GM21786 (cell line): ENCODE measurements at regions not wholly inside any gene's neighbourhood (a gene's known extent, or its start where the extent isn't known, plus 50 kb on each side); places are given as distances from the start of the nearest gene placed in this dataset.

Experiments used
- ATAC-seq: cut with Tn5 transposase; IDR thresholded peaks from one replicate; pipeline ENCODE4 v1.9.1; 2021; ENCODE audit not compliant: unreplicated experiment

- ATAC-seq: no peak
Measured at GRCh38 chr3:40979962-40980361, 219.3 kb upstream of the CTNNB1 start.

GRCh38 chr3:40980467-40980866 lies 218.8 kb upstream of the CTNNB1 start:
- ATAC-seq: no peak

- ATAC-seq: no peak
Measured at GRCh38 chr3:40985195-40985594, 214.1 kb upstream of the CTNNB1 start.

GRCh38 chr3:40988468-40988867 lies 210.8 kb upstream of the CTNNB1 start:
- ATAC-seq: no peak

GRCh38 chr3:40989141-40990061 lies 209.9 kb upstream of the CTNNB1 start:
- no peak for ATAC-seq

GRCh38 chr3:40990062-40990456 lies 209.2 kb upstream of the CTNNB1 start:
- ATAC-seq: no peak

- no peak for ATAC-seq
Measured at GRCh38 chr3:40992023-40992422, 207.3 kb upstream of the CTNNB1 start.

- ATAC-seq: no peak
Measured at GRCh38 chr3:40994611-40995010, 204.7 kb upstream of the CTNNB1 start.

- no peak for ATAC-seq
Measured at GRCh38 chr3:40995271-40995670, 204.0 kb upstream of the CTNNB1 start.

- no peak for ATAC-seq
Measured at GRCh38 chr3:40996382-40996781, 202.9 kb upstream of the CTNNB1 start.

- no peak for ATAC-seq
Measured at GRCh38 chr3:40996827-40997710, 202.2 kb upstream of the CTNNB1 start.

- ATAC-seq: no peak
Measured at GRCh38 chr3:40997711-40998519, 201.4 kb upstream of the CTNNB1 start.

GRCh38 chr3:40999682-41000081 lies 199.6 kb upstream of the CTNNB1 start:
- ATAC-seq: no peak

GRCh38 chr3:41000471-41000870 lies 198.8 kb upstream of the CTNNB1 start:
- ATAC-seq: no peak

- no peak for ATAC-seq
Measured at GRCh38 chr3:41001556-41001955, 197.7 kb upstream of the CTNNB1 start.

GRCh38 chr3:41002104-41002503 lies 197.2 kb upstream of the CTNNB1 start:
- no peak for ATAC-seq

GRCh38 chr3:41007399-41007798 lies 191.9 kb upstream of the CTNNB1 start:
- no peak for ATAC-seq

GRCh38 chr3:41011854-41012253 lies 187.5 kb upstream of the CTNNB1 start:
- ATAC-seq: no peak

GRCh38 chr3:41018855-41019254 lies 180.4 kb upstream of the CTNNB1 start:
- no peak for ATAC-seq

GRCh38 chr3:41024031-41024836 lies 175.1 kb upstream of the CTNNB1 start:
- no peak for ATAC-seq
